Esophagus mucosa (tissue), 1 donor: ENCODE measurements at regions not wholly inside any gene's neighbourhood (a gene's known extent, or its start where the extent isn't known, plus 50 kb on each side); places are given as distances from the start of the nearest gene placed in this dataset.

Experiments used
- ATAC-seq: fragments of 200-7000 bp; cut with Tn5 transposase; one replicate; pipeline ENCODE4 v1.9.1; 2020
- donor health status: DM: yes; HTN: yes; CAD: no.

GRCh38 chr5:23071682-23072081 lies 218.5 kb upstream of the CDH12 start:
- ATAC-seq = no peak

DNA sequence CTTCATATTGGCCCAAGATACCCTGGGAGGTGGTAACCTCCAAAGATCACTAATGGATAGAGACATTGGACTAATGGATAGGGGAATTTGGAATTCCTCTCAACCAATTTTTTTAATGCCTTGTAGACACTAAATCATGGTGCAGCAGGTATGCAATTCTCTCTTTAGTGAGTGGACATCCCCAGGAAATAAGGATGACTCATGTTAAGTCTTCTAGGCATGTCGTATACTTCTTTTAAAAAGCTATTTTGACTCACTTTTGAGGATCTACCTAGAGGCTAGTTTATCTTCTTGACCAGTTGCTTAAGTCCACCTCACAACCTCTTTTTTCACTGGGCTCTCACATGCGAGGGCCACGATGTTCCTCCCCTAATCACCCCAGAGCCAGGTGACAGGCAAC lies 211.6 kb upstream of the CDH12 start:
- ATAC-seq = no peak

- ATAC-seq = no peak
These were observed 200.7 kb upstream of the CDH12 start for GRCh38 chr5:23053846-23054245.

GRCh38 chr5:23042226-23042625 lies 189.1 kb upstream of the CDH12 start:
- ATAC-seq = no peak

DNA sequence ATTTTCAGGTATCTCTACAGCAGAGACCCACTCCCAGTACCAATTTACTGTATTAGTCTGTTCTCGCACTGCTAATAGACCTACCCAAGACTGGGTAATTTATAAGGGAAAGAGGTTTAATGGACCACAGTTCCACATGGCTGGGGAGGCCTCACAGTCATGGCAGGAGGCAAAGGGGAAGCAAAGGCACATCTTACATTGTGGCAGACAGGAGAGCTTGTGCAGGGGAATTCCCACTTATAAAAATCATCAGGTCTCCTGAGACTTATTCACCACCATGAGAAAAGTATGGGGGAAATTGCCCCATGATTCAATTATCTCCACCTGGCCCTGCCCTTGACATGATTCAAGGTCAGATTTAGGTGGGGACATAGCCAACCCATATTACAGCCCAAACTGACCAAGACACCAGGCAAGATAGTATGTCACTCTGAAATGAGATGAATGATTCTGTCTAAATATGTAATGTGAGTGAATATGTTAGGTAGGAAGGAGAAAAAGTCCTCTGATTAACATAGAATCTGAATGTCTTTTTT lies 182.5 kb upstream of the CDH12 start:
- no peak for ATAC-seq

- no peak for ATAC-seq
These were observed 180.7 kb upstream of the CDH12 start for GRCh38 chr5:23033864-23034263.

- ATAC-seq = no peak
These were observed 176.1 kb upstream of the CDH12 start for GRCh38 chr5:23029290-23029689.

DNA sequence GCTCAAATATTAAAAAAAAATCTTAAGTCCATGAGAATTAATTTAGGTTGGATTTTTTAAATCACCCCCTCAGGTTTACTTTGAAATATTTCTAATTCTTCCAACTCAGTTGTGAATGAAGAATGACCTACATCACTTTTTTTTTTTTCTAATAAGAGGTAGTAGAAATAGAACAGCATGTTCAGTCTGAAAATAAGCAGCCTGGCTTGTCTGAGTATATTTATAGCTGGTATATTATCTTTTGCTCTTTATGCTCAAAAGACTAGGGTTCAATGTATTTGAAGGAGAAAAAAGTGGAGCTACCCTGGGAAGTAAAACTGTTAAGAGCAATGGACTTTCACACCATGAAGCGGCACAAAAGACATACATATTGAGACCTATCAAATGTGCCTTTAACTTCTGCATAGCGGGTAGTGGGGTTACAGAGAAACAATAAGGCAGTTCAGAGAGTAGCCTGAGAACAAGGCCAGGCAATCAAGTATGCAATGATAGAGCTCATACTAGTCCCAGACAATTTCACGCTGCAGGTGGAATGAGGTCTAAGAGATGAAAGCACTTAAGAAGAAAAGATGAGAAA lies 175.4 kb upstream of the CDH12 start:
- no peak for ATAC-seq

DNA sequence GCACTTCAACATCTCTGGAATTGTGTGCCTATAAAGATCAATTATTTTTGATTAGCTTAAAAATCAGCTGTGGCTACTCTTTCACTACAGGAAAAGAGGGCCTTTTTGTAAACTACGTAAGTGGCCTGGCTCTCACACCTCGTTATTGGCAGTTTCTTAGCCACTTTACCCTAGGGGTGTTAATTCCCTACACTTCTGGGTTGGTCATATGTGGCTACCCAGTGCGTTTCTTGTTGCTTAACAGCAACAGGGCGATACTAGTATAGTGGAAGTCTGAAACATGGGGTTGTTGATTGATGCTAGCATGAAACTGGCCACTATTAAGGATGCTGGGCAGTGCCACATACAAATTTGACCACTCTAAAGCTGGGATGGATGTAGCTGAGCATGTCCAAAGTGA lies 174.7 kb upstream of the CDH12 start:
- no peak for ATAC-seq

DNA sequence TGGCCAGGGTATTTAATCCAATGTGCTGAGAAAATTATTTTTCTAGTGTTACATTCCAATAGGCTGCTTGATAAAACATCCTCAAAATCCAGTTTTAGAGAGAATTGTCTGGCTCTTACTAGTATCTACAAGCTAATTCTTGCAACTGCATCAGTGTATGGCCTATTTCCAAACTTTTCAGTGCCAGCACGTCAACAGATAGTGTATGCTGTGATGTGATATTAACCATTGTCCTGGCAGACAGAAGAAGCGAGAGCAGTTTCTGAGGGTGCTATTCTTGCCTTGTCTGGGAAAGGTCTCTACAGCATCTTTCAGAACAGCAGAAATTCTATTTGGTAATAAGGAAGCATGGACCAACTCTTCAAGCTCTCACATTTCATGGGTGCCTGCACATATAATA lies 174.2 kb upstream of the CDH12 start:
- no peak for ATAC-seq

GRCh38 chr5:23026252-23027170 lies 173.4 kb upstream of the CDH12 start:
- ATAC-seq = no peak

- ATAC-seq = no peak
These were observed 172.6 kb upstream of the CDH12 start for GRCh38 chr5:23025629-23026233.

- ATAC-seq = no peak
These were observed 171.3 kb upstream of the CDH12 start for GRCh38 chr5:23024470-23024869.

DNA sequence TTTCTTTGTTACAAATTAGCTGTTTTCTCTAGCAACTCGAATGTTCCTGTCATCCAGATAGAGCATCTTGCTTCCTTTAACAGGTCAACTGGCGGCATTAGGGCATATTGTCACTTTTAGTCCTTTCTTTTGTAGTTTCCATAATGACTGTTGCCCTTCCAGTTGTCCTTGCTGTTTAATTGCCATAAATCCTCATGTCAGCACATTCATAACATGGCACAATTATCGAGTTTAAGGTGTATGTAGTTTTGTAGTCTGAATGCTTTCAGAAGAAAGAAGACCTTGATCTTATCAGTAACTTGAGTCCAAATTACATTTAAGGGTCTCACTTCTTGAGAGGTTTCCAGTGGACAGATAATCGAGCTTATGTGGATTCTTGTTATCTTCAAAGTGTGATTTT lies 161.7 kb upstream of the CDH12 start:
- no peak for ATAC-seq

GRCh38 chr5:23014266-23014665 lies 161.1 kb upstream of the CDH12 start:
- no peak for ATAC-seq

DNA sequence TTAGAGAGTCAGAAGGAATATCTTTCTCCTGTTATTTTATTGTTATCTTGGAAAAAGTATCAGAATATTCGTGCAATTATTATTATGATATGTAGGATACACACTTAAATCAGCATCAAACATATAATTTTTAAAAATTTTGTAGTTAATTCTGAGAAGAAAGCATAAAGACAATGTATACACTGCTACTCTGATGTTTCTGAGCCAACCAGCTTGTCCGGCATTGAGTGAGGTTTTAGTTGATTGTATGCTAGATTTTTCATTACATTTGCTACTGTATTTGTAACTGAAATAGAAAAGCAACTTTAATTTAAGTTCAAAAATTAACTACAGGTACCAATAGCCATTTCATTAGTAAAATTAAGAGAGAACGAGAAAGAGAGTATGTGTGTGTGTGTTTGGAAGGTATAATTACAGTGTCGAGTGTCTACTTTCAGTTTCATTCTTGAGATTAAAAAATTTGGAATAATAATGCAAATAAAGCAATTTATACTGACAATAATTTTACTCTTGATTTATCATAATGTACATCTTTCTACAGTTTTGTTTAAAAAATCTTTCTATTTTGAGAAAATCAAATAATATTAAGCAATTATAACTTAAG lies 160.4 kb upstream of the CDH12 start:
- no peak for ATAC-seq

DNA sequence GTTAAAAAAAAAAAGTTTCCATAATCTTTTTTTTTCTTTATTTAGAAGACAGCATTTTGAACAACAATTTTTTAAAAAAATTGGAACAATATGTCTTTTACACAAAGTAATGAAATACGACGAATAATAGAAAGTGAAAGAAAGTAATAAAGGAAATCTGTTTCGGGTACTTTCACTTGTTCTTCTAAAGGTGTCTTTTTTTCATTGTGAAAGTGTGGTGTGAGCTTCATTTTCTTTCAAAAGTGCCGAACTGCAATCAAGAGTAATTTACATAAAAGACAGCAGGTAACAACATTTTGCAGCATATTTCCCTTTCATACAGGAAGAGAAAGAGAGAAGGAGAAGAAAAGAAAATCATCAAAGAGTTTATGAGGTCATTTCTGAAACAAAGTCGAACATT lies 159.7 kb upstream of the CDH12 start:
- no peak for ATAC-seq

DNA sequence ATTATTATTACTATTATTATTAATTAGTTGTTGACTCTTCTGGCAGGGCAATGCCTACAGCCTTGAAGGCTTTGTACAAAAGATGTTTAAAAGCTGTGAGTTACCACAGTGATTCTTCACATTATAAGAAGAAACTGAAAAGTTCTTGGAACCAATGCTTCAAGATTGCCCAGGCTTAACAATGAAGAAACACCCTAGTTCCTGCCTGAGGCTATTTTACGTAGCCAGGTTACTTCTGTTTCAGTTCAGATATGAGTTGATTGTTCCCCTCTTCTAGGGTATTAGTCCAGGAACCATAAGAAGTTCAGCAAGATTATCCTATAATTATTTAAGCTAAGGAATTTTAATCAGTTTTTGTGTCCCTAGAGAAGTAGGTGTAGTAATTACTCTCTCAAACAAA lies 154.6 kb upstream of the CDH12 start:
- ATAC-seq = no peak

DNA sequence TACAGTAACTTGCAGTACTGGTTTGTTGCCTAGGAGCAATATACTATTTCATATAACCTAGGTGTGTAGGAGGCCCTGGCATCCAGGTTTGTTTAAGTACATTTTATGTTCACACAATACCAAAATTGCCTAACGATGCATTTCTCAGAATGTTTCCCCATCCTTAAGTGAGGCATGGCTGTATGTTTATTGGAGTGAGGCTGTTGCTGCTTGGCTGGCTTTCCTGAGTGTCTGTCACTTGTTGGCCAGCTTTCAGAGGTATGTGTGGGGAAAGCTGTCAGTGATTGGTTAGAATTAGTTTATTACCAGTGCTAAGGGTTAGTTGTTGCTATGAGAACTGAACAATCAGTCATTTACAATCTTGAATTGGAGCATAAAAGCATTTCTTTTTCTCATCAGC lies 154.1 kb upstream of the CDH12 start:
- ATAC-seq = peak; percentile 37

DNA sequence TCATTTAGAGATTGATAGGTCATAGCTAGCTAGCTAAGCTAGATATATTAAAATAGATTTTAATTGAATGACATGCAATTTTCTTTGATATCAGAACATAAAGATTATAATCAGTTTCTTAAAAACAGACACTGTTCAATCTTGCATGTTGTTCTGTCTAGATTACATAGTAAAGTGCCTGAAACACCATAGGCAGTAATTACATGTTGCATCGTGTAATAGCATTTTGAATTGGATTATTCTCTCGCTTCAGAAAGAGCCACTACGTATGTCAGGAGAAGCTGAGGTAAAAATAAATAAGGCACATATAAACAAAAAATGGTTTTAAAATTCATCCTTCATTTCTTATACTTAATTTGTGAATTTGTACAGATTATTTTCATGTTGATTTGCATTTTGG lies 148.0 kb upstream of the CDH12 start:
- ATAC-seq = no peak

DNA sequence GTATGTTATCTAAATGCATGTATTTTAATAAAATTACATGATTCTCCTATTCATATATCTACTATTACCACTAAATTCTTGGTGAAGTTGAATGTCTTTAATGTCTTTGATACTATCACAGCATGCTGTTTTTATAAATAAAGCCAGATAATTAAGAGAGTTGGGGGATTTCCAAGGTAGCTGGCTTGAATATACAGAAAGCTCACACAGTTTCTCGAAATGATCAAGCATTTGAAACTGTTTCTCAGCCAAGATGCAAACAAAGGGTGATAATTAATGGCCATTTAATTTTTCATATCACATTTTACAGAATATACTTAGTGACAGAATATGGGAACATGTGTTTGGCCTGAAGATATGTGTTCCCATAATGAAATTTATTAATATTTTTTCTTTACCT lies 145.6 kb upstream of the CDH12 start:
- ATAC-seq = no peak

DNA sequence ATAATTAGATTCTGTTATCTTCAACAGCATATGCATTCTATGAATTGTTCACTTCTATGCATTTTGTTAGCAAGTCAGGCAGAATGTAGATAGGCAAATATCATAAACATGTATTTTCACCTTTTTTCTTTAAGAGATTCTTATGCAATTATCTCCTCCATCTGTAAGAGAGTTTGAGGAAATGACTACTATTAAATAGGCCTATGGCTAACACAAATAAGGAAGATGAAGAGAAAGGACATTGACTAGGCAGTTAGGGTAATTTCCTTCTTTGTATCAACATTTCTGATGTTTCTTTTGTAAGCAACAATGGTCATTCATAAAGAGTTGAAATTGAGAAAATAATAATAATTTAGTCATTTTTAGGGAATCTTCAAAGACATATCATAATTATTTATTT lies 145.2 kb upstream of the CDH12 start:
- no peak for ATAC-seq

DNA sequence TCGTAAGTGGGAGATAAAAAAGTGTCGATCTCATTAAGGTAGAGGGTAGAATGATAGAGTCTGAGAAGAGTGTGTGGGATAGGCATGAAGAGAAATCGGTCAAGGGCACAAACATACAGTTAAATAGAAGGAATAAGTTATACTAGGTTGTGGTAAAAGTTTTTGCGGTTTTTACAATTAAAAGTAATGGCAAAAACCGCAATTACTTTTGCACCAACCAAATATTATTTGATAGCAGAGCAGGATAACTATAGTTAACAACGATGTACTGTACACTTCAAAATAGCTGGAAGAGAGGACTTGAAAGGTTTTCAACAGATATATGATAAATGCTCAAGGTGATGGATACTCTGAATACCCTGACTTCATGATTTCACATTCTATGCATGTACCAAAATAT lies 135.8 kb upstream of the CDH12 start:
- no peak for ATAC-seq
